ENCODE measurements at regions not wholly inside any gene's neighbourhood (a gene's known extent, or its start where the extent isn't known, plus 50 kb on each side); places are given as distances from the start of the nearest gene placed in this dataset.
"Not testable (repeated sequence)": the region's sequence is repeated elsewhere in the genome, so short reads cannot be mapped to it uniquely, and the experiment has no call there.

GRCh38 chr17:16872351-16873173 is 99.4 kb downstream of the TNFRSF13B start:
- TF ChIP-seq, protein P1, sequence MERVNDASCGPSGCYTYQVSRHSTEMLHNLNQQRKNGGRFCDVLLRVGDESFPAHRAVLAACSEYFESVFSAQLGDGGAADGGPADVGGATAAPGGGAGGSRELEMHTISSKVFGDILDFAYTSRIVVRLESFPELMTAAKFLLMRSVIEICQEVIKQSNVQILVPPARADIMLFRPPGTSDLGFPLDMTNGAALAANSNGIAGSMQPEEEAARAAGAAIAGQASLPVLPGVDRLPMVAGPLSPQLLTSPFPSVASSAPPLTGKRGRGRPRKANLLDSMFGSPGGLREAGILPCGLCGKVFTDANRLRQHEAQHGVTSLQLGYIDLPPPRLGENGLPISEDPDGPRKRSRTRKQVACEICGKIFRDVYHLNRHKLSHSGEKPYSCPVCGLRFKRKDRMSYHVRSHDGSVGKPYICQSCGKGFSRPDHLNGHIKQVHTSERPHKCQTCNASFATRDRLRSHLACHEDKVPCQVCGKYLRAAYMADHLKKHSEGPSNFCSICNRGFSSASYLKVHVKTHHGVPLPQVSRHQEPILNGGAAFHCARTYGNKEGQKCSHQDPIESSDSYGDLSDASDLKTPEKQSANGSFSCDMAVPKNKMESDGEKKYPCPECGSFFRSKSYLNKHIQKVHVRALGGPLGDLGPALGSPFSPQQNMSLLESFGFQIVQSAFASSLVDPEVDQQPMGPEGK (CRISPR knock-in tag; IDR thresholded peaks at IDR 0.05; ENCODE audit: borderline replicate concordance), result no peak
- TF ChIP-seq ISL1 (CRISPR knock-in tag; IDR thresholded peaks at IDR 0.05) (no peak), ZFP3 (CRISPR knock-in tag; IDR thresholded peaks at IDR 0.05) (no peak), CREB5 (CRISPR knock-in tag; IDR thresholded peaks at IDR 0.05; ENCODE audit: low read depth) (no peak), TSHZ2 (CRISPR knock-in tag; IDR thresholded peaks at IDR 0.05) (no peak), ZNF565 (CRISPR knock-in tag; conservative IDR thresholded peaks at IDR 0.05; ENCODE audit: low read depth) (no peak)
- no peak for ATAC-seq

GRCh38 chr17:16871446-16872190 is 100.3 kb downstream of the TNFRSF13B start:
- not testable (repeated sequence) for ATAC-seq

GRCh38 chr17:16870253-16871245 is 101.4 kb downstream of the TNFRSF13B start:
- TF ChIP-seq ZFP3 (CRISPR knock-in tag; IDR thresholded peaks at IDR 0.05) (no peak), RARB (CRISPR knock-in tag; IDR thresholded peaks at IDR 0.05) (no peak), GLIS3 (CRISPR knock-in tag; IDR thresholded peaks at IDR 0.05) (no peak), ESRRG (CRISPR knock-in tag; IDR thresholded peaks at IDR 0.05) (no peak), POU6F1 (CRISPR knock-in tag; IDR thresholded peaks at IDR 0.05; ENCODE audit: borderline replicate concordance, low read depth) (no peak), CSDC2 (CRISPR knock-in tag; IDR thresholded peaks at IDR 0.05) (no peak), ZNF8 (CRISPR knock-in tag; IDR thresholded peaks at IDR 0.05) (no peak), TOX (CRISPR knock-in tag; IDR thresholded peaks at IDR 0.05; ENCODE audit: borderline replicate concordance) (no peak), CREB5 (CRISPR knock-in tag; IDR thresholded peaks at IDR 0.05; ENCODE audit: low read depth) (no peak), SNAI2 (CRISPR knock-in tag; IDR thresholded peaks at IDR 0.05) (no peak), ZNF70 (CRISPR knock-in tag; IDR thresholded peaks at IDR 0.05) (no peak), ARNTL (CRISPR knock-in tag; IDR thresholded peaks at IDR 0.05; ENCODE audit: borderline replicate concordance, low read depth) (no peak), BACH2 (CRISPR knock-in tag; IDR thresholded peaks at IDR 0.05; ENCODE audit: borderline replicate concordance) (no peak), OSR1 (CRISPR knock-in tag; IDR thresholded peaks at IDR 0.05) (no peak)
- TF ChIP-seq, protein P1 (CRISPR knock-in tag; IDR thresholded peaks at IDR 0.05; ENCODE audit: borderline replicate concordance), result no peak
- no peak for ATAC-seq

GRCh38 chr17:16869531-16870252 is 102.2 kb downstream of the TNFRSF13B start:
- ATAC-seq, result not testable (repeated sequence)

DNA sequence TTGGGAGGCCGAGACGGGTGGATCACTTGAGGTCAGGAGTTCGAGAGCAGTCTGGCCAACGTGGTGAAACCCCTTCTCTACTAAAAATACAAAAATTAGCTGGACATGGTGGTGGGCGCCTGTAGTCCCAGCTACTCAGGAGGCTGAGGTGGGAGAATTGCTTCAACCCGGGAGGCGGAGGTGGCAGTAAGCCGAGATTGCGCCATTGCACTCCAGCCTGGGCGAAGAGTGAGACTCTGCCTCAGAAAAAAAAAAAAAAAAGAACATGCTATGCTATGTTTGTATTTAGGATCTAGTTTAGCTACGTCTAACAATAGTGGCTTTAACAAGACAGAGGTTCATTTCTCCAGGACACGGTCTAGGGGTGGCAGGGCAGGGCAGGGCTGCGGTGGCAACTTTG is 103.3 kb downstream of the TNFRSF13B start:
- ATAC-seq, result not testable (repeated sequence)

- ATAC-seq, result not testable (repeated sequence)
Observed at GRCh38 chr17:16867545-16867944, 104.4 kb downstream of the TNFRSF13B start.

Measured in SK-N-SH treated with all-trans-retinoic acid at 6 μM for 48 hours (cell line).